Esophagus squamous epithelium (tissue), 5 donors: ENCODE measurements at regions not wholly inside any gene's neighbourhood (a gene's known extent, or its start where the extent isn't known, plus 50 kb on each side); places are given as distances from the start of the nearest gene placed in this dataset.

Experiments used
- DNase-seq: peaks from one replicate; lab custom pipeline; 2025; lab: John Stamatoyannopoulos, UW
- H3K27ac ChIP-seq, 4 donors: fragments of 200-600 bp; sonication (generic); one replicate each; pipeline ENCODE4 v1.5.1; 2016 to 2019; ENCODE audit warnings: mild to moderate bottlenecking in 1 of 4
- H3K27me3 ChIP-seq, 4 donors: fragments of 200-600 bp; sonication (generic); 1 replicate in 3 of 4; 2 replicates in 1 of 4; pipeline versions ENCODE4 v1.5.1 to v1.6.0; 2017 to 2021; ENCODE audit warnings: antibody characterized with exemption in 1 of 4
- H3K36me3 ChIP-seq, 3 donors: fragments of 200-600 bp; sonication (generic); one replicate each; pipeline ENCODE4 v1.5.1; 2016 to 2019
- H3K4me1 ChIP-seq, 3 donors: fragments of 200-600 bp; sonication (generic); one replicate each; pipeline ENCODE4 v1.5.1; 2017 to 2019
- H3K4me3 ChIP-seq, 4 donors: fragments of 200-600 bp; sonication (generic); 1 replicate in 3 of 4; 2 replicates in 1 of 4; pipeline ENCODE4 v1.5.1; 2016 to 2019; ENCODE audit warnings: mild to moderate bottlenecking in 2 of 4, moderate library complexity in 1 of 4
- H3K9me3 ChIP-seq, 3 donors: fragments of 200-600 bp; sonication (generic); one replicate each; pipeline ENCODE4 v1.5.1; 2016 to 2019
- CTCF ChIP-seq, 6 experiments: fragments of 450-650 bp in 4 of 6; fragments of 200-600 bp in 2 of 6; sonication (generic) in 2 of 6; IDR thresholded peaks; one replicate each; pipeline ENCODE4 v1.5.1; 2016 to 2019; ENCODE audit warnings: antibody characterized with exemption in 6 of 6, mild to moderate bottlenecking in 4 of 6, moderate library complexity in 4 of 6
- POLR2A ChIP-seq, 4 donors: fragments of 450-650 bp; IDR thresholded peaks; one replicate each; pipeline ENCODE4 v1.6.1; 2017; ENCODE audit warnings: antibody characterized with exemption in 4 of 4, mild to moderate bottlenecking in 4 of 4, moderate library complexity in 3 of 4
- WGBS, 2 donors: methylation state at CpG; one replicate each; pipeline ENCODE4 v1.1.5; 2018; 5-methylcytosine and 5-hydroxymethylcytosine counted together
- intact Hi-C: fragments of 100-400 bp; cut with DNase I; formaldehyde crosslinking; loops from one replicate; pipeline ENCODE4 v1.15.0; 2022
- donor health status: DM: yes; HTN: yes; CAD: no.

GRCh38 chr6:156185113-156185512 is 592.1 kb upstream of the ARID1B start:
- TF ChIP-seq CTCF (IDR thresholded peaks at IDR 0.05) (no peak), POLR2A (IDR thresholded peaks at IDR 0.05) (no peak)
- intact Hi-C loops: no loop called here
- H3K9me3 ChIP-seq: no peaks in the 10 kb centered on the region
- 43 to 62% methylated on average over 2 to 3 of the region's 3 CpGs for WGBS, 2 donors
- H3K36me3 ChIP-seq: no peaks in the 10 kb centered on the region
- H3K27me3 ChIP-seq: no peaks in the 10 kb centered on the region
- no peak overlapping the region for H3K27ac ChIP-seq
- no peak for DNase-seq
- no peak overlapping the region for H3K4me3 ChIP-seq
- H3K4me1 ChIP-seq: no peaks in the 10 kb centered on the region

DNA sequence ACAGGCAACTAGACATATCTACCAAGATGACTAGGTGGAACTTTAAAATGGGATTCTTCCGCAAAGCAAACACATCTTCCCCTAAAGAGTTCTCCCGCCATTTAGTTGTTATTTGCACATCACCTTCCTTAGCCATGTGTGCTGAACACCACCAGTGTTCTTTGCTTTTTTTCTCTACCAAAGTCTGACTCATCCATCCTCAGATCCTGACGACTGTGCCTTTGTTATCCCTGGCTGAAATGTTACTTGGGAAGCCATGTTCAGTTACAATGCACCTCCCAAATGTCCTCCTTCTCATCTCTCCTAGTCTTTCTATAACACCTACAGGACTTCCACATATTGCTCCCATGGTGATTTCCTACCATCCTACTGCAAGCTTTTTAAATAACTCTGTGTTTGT is 593.5 kb upstream of the ARID1B start:
- Histone ChIP-seq H3K9me3 (no peaks in the 10 kb centered on the region), H3K4me1 (no peaks in the 10 kb centered on the region), H3K27ac (no peak overlapping the region), H3K27me3 (no peaks in the 10 kb centered on the region), H3K36me3 (no peaks in the 10 kb centered on the region), H3K4me3 (no peak overlapping the region)
- no peak for DNase-seq
- TF ChIP-seq POLR2A (IDR thresholded peaks at IDR 0.05) (no peak), CTCF (IDR thresholded peaks at IDR 0.05) (no peak)
- WGBS, 2 donors: 63 to 65% methylated on average over 3 of the region's 3 CpGs
- intact Hi-C loops: no loop called here

- H3K27ac ChIP-seq: no peak overlapping the region
- intact Hi-C loops: no loop called here
- 58 to 68% methylated on average over 2 of the region's 2 CpGs for WGBS, 2 donors
- DNase-seq: no peak
- no peak overlapping the region for H3K4me3 ChIP-seq
- H3K9me3 ChIP-seq: no peaks in the 10 kb centered on the region
- H3K4me1 ChIP-seq: no peaks in the 10 kb centered on the region
- no peaks in the 10 kb centered on the region for H3K36me3 ChIP-seq
- no peaks in the 10 kb centered on the region for H3K27me3 ChIP-seq
- TF ChIP-seq POLR2A (IDR thresholded peaks at IDR 0.05) (no peak), CTCF (IDR thresholded peaks at IDR 0.05) (no peak)
Measured at GRCh38 chr6:156182356-156182755, 594.8 kb upstream of the ARID1B start.

DNA sequence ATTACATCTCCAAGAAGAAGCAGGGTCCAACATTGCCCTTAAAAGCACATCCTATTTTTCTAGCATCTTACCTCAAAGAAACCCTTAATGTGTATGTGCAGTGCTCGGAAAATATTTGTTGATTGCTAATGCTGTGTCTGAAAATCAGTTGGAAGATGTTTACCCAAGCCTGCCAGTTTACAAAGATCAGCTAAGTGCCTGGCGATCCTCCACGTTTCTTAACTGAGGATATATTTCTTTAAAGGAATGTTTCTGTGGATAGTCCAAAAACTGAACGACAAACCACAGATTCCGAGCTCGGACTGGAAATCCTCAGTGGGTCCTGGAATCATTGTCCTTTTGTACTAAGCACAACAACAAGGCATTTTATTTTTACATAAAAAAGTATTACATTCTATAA is 595.7 kb upstream of the ARID1B start:
- H3K4me3 ChIP-seq: no peak overlapping the region
- WGBS, 2 donors: 75 to 87% methylated on average over 6 of the region's 6 CpGs
- no peaks in the 10 kb centered on the region for H3K36me3 ChIP-seq
- H3K9me3 ChIP-seq: no peaks in the 10 kb centered on the region
- no peak overlapping the region for H3K27ac ChIP-seq
- peaks cover 0 to under 1% (median 0%) of the 10 kb centered on the region in 3 donors for H3K4me1 ChIP-seq
- no peak for DNase-seq
- H3K27me3 ChIP-seq: no peaks in the 10 kb centered on the region
- intact Hi-C loops: no loop called here
- TF ChIP-seq CTCF (IDR thresholded peaks at IDR 0.05): no peak

GRCh38 chr6:156175971-156176421 is 601.2 kb upstream of the ARID1B start:
- Histone ChIP-seq H3K4me1 (peaks cover 0 to 9% (median 0%) of the 10 kb centered on the region in 3 donors), H3K27ac (peak overlapping the region in 1 of 4 donors; percentile 27), H3K27me3 (no peaks in the 10 kb centered on the region), H3K36me3 (no peaks in the 10 kb centered on the region), H3K4me3 (peak overlapping the region in 1 of 4 donors; percentile 5), H3K9me3 (no peaks in the 10 kb centered on the region)
- intact Hi-C loops: no loop called here
- DNase-seq: no peak
- no peak for TF ChIP-seq POLR2A (IDR thresholded peaks at IDR 0.05)
- TF ChIP-seq CTCF (IDR thresholded peaks at IDR 0.05): peak in 5 of 6 experiments; percentile 31 to 56 (median 38)
- WGBS, 2 donors: 16 to 29% methylated on average over 12 of the region's 12 CpGs
